GM18520 (cell line): ENCODE measurements at regions not wholly inside any gene's neighbourhood (a gene's known extent, or its start where the extent isn't known, plus 50 kb on each side); places are given as distances from the start of the nearest gene placed in this dataset.
A peak's percentile ranks its signal among the peaks of the same experiment; 100 is the strongest.

Source experiments
- ATAC-seq: cut with Tn5 transposase; IDR thresholded peaks from one replicate; pipeline ENCODE4 v1.9.1; 2021; ENCODE audit not compliant: unreplicated experiment

DNA sequence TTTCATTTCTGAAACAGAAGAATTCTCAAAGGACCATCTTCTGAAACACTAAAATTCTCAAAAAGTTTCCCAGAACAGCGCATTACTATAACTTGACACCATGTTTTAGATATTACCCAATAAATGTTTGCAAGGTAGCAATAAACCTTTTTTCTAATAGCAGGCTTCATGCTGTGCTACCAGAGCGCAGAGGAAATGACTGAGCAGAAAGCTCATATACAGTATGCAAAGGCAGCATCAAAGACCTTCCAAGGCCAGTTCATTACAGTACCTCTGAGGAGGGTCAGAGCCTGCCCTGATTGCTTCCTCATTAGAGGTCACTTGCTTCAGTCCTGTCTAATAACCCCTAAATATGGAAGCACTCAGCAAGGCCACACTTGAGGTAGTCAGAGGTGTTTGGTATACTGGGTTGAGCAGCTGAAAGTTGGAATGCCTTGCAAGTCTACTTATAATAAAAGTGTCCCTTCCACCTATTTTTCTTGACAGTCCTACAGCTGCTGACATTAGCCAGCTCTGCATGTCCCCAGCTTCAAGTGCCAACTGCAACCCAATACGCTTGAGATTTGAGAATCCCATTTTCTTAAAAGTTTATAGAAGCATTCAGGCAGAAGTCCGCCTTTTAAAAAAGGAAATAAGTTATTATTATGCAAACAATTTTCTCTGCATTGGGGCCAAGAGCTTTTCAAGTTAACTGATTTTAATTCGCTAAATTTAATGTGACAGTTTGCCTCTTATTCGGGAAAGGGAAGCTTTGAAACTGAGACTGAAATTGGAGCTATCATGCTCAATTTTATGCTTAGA is 207.2 kb downstream of the ZC3H11B start:
- ATAC-seq, result no peak

DNA sequence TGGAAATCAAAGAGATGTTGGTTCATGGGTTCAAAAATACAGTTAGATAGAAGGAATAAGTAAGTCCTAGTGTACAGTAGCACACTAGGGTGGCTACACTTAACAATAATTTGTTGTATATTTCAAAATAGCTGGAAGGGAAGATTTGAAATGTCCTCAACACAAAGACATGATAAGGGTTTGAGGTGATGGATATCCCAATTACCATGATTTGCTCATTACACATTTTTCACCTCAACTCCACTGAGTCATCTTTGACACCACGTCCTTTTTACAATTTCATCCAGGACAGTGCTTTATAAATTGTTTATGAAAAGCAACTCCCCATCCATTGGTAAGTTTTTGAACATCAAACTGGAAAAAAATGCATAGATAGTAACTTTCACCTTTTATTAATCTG is 208.3 kb downstream of the ZC3H11B start:
- no peak for ATAC-seq

DNA sequence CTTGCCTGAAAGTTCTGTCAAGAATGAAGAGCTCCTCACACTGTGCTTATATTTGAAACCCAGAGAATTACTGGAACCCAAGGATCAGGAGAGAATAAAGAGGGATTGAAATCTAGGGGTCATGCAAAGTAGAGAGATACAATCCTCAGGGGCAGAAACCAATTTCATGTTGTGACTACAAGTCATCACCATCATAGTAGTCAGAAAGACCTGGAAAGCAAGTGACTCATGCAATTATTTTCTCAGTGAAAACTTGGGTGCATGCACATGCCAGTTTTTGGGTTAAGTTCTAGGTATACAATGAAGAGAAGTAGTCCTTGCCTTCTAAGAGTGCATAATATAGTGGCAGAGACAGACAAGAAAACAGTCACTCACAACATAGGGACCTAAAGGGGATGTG is 210.0 kb downstream of the ZC3H11B start:
- no peak for ATAC-seq

DNA sequence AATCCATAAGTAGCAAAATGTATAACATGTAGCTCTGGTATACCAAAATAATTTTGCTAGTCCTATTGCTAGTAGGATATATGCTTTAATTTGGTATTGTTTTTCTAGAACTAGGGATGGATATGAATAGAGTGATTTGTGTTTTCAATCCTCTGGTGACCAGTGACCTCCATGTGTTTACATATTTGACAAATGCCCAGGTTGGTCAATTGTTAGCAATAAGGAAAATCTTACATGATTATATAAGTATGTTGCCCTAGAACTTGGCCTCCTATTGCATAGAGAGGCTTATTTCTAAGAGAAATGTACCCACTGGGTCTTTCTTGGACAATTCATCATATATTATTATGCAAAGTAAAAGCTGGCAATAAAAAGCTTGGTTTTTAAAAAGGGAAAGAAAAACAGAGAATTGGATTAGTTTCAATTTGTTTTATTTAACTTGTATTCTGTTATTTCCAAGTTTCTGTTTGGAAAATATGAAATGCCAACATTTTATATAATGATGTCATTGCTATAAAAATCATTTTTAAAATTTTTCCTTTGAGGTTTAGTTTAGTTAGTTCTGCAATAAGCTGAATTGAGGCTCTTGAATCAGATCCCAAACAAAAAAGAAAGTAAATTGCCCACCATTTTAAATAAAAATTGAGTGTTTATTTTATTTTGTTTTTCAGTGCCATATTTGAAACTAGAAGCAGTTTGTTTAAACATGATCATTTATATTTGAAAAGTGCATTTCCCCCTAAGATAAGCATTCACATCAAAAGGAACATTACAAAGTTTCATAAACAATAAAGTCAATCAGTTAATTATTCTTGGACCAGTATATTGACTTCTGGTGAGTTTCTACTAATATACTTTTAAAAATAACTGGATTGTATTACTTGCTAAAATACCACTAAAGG is 210.9 kb downstream of the ZC3H11B start:
- no peak for ATAC-seq

DNA sequence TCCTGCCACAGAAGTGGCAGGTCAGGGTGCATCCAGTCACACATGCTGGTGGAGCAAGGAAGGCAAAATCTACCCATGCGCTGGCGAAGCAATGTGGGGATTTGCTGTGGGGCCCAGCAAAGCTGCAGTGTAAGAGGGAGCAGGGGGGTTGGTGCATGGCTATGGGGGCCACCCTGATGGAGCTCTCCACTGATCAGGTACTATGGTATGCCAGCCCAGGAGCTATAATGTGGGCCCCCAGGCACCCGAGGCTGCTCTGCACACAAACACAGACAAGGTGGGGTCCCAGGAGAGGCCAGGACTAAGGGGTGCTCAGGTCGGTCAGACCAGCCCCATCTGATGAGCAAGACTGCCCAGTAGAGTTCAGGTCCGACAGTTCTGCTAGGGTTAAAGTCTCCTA is 213.5 kb downstream of the ZC3H11B start:
- no peak for ATAC-seq

DNA sequence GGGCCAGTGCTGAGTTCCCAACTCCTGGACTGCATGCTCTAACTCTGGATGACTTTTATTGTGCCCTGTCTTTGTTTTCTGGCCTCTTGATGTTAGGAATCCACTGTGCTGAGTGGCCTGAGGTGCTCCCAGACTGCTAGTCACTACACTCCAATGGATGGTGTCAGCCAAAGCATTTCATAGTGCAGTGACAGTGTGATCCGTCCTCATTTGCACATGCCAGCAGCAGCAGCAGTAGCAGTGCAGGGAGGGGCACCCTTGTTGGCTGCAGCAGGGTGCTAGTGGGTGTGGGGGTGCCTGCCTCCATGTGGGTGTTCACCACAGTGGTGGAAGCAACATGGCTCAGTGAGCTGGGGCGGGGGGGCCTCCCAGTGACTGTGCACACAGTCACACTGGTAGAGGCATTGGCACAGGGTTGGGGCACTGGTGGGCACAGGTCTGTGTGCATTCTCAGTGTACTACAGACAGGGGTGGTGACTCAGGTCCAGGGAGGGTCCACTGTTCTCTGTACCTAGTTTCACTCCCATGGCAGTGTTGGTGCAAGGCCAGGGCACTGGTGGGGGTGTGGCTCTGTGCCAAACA is 214.0 kb downstream of the ZC3H11B start:
- ATAC-seq, result no peak

DNA sequence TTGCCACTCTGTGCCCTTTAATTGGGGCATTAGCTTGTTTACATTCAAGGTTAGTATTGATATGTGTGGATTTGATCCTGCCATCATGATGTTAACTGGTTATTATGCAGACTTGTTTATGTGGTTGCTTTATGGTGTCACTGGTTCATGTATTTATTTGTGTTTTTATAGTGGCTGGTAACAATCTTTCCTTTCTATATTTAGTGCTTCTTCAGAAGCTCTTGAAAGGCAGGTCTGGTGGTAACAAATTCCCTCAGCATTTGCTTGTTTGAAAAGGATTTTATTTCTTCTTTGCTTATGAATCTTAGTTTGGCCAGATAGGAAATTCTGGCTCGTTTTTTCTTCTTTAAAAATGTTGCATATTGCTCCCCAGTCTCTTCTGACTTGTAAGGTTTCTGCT is 215.4 kb downstream of the ZC3H11B start:
- no peak for ATAC-seq

DNA sequence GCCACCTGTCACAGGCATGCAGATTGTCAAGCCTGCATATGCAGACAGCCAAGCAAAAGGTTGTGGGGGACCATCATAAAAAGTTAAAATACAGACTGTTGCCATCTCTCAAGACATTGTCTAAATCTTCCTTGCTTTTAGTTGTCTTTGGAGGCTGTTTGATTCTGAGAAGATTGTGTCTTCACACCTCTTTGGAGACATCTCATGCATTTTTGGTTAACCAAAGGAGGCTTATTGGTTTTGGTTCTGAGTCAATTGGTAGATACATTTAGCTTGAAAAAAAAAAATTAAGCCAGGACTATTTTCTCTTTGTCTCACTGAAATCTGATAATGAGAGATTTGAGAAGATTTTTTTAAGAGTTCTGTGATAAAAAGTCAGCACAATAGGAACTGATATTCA is 217.6 kb downstream of the LYPLAL1 start:
- ATAC-seq, result no peak

DNA sequence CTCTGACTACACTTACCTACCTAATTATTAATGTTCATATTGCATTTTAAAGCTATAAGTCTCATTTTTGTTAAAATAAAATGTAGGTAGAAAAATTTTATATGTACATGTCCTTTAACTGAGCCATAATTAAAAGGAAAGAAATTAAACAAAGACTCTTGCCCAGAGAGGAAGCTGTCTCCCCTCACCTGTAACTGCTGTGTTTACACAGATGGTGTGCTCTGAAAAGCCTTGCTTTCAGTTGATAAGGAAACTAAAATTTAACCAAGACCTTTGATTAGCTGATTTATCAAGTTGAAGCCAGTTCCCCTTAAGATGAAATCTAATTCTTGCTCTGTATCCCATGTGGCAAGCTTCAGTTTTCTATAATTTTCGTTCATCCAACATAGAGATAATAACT is 213.5 kb downstream of the LYPLAL1 start:
- ATAC-seq, result no peak

DNA sequence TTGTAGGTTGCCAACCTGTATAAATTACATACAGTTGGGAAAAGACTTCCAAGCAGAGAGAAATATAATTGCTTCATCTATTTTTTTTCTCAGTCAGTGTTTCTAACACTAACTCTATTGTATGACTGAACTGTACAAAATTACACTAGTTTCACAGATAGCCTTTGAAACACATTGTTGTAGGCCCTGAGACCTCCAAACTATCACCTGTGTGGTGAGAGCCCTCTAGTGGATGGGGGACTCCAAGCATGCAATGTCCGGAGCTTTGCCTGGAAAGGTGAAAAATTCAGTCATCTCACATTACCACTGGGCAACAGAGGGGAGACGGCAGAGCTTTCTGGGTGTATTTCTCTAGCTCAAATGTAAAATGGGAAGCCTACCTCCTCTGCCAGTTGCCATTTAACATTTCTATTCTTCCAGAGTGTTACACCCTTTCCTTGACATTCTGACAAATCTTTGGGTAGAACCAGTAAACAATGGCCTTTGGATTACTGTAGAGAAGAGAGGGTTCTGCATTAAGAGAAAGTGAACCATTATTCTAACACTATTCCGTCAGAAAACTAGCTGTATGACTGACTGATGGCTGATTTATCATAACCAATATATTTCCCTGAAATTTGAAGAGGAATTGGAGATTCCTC is 212.2 kb downstream of the LYPLAL1 start:
- peak; percentile 85 for ATAC-seq

DNA sequence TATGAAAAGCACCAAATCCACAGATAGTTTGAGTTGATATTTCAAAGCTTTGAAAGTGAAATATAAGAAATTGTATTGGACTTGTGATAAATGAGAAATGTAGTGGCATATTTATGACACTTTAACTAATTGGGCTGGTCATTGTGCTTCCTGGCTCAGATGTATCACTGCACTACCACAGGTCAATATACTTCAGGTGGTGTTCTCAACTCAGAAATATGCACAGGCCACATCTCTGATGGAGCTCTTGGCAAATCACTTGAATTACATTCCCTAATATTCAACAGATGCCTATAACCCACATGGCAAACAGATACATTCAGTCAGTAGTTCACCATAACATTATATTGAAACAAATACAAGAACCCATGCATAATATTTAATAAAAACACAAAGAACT is 209.6 kb downstream of the LYPLAL1 start:
- no peak for ATAC-seq

DNA sequence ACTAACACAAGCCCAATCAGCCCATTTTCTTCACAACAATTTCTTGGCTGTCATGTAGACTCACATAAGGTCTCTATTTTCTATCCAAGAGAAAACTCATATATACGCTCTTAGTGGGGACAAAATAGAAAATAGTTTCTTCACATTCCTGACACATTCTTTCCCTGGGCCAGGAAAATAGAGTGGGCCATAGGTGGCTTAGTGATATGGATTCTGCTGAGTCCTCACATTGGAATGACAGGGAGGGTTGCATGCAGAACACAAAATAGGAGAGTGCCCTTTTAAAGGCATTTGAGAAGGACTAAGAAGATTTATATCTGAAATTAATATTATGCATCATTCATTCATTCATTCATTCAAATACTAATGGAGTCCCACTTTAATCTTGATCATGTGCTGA is 207.7 kb downstream of the LYPLAL1 start:
- ATAC-seq, result no peak

DNA sequence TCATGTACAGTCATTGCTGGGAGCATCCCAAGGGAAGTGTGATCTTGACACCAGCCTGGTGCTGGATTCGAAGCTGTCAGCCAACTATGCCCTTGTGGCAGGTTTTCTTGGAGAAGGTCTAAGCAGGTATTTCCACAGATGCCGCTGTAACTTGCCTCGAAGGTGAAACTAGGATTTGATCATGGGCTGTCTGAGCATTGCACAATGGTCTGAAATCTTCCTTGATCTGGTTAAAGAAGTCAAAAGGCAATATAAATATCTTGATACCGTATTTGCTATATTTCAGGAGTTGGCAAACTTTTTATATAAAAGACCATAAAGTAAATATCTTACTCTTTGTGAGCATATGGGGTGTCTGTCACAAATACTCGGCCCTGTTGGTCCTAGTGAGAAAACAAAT is 206.8 kb downstream of the LYPLAL1 start:
- no peak for ATAC-seq

DNA sequence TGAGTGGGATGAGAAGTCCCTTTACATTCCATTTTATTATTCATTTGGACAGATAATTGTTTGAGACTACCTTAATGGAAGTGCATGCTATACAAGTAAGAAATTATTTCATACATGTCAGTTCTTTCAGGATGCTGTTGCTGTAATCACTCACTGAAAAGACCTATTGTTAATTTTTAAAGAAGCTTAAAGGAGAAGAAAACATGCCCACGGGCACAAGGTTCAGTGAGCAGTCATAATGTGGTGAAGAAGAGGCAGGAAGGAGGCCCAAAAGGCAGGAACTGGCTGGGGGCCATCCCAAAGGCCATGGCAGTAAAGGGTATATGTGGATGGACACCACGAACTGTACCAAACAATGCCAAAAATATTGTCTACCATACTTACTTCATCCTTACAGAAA is 206.0 kb downstream of the LYPLAL1 start:
- ATAC-seq, result no peak

DNA sequence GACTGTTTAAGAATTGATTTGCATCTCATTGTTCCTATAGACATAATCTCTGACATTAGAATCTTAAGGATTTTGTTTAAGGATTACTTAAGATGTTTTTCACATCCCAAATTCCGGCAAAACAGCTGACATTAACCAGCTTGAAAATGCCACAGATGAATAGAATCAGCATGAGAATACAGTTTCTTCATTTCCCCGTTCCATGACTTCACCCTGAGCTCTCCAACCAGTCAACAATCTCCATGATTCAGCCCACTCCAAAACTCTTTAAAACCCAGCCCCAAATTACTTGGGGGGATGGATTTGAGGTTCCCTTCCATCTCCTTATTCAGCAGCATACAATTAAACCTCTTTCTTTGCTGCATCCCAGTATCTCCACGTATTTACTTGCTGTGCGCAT is 201.0 kb downstream of the LYPLAL1 start:
- ATAC-seq, result no peak

DNA sequence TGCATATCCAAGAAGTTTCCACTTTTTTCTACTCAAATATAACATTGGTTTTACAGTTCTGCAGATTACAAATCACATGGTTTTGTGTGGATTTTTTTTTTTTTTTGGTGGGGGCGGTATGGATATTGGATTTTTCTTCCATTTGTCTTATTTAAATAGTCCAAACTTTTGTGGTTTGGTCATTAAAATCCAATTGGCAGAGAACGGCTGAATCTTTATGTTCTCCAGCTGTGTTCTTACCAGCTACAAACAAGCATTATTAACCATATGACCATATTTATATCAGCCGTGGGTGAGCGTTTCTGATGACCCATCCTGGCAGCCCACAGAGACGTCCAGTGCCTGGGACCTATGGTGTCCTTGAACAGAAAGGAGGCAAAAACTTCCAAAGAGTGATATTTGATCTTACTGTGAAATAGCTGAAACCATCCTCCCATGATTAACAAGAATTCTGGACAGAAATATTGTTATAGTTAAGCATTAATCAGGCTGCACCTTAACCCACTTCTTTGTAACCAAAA is 200.4 kb downstream of the LYPLAL1 start:
- ATAC-seq, result no peak

DNA sequence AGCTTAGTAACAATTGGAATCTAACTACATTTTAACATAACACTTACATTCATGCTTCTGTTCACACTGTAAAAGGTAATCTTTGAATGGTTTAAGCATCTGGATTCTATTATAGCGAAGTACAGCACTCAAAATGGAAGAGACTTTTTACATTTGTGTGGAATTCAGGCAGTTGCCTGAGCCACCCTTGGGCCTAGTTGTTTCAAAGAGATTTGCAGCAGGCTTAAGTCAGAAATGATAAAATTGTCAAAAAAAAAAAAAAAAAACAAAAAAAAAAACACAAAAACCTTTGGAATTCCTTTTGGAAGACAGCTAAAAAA is 199.9 kb downstream of the LYPLAL1 start:
- no peak for ATAC-seq

DNA sequence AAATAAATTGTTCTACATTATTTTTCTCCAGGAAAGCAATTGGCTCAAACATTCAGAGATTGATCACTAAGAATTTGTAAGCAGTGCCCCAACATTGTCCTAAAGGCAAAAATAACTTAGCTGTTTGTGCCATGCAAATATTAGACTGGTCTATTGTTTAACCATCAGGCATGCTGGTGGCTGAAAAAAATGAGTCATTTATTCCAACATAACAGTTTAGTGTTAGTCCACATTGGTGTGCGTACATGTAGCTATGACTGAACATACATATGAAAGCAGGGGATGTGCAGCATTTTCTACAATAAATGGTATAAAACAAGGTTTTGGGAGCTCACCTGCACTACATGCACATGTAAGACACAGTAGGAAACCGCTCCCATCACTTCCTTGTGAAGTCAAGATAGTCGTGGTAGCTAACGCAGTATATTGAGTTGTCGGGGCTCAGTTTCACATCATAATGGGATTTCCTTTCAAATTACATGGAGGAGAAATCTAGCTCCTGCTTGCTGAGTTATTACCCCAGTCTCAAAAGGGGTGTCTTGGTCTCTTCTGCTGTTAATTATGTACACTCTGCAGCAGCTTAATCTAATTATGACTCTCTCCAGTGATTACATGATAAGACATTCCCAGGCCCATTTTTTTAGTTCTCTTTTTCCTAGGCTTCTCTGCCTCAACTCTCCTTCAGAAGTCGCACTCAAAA is 199.4 kb downstream of the LYPLAL1 start:
- no peak for ATAC-seq

DNA sequence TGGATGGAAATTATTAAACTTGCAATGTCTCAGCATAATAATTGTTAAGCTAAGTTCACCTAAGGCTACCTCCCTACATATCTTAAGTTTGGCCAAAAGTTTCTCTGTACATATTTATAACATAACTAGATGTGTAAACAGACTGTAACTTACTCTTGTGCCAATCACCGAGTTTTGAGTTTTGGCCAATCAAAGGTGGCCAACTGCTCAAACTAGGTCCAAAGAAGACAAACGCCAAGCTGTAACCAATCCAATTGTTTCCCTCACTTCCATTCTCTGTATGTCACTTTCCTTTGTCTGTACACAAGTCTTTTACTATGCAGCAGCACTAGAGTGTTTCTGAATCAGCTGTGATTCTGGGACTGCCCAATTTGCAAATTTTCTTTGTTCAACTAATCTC is 197.8 kb downstream of the LYPLAL1 start:
- ATAC-seq, result no peak

DNA sequence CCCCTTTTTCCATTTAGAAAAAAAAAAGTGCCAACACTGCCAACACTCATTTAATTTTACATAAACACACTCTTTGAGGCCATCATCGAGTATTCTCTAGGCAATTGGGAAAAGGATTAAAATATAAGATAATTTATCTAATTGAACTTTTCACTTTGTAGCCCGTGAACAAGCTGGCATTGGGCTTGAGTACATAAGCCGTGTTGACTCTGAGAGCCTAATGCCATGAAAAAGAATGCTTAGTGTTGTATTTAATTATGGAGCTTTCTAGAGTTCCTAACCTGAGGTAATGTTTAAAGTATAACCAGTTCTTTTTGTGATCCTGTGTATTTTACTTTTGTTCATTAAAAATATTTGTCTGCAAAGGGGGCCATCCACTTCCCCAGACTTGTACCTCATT is 193.8 kb downstream of the LYPLAL1 start:
- ATAC-seq, result no peak

DNA sequence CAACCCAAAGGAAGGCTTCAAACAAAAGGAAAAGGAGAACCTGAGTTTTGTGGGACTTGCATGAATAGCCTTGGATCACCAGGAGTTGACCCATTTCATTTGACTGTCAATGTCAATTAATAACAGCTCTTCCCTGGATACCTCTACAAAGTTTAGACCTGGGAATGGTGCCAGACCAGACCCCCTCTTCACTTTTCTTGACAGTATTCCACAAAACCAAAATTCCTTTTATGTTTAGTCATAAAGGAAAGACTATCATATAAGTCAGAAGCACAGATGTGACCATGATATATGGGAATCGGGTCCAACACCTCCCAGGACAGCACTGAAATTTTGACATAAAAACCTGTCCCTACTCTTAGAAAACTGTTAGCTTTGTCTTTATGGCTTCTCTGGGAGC is 191.8 kb downstream of the LYPLAL1 start:
- ATAC-seq, result no peak
